Medulla oblongata (tissue), 1 donor: ENCODE measurements at regions not wholly inside any gene's neighbourhood (a gene's known extent, or its start where the extent isn't known, plus 50 kb on each side); places are given as distances from the start of the nearest gene placed in this dataset.
A peak's percentile ranks its signal among the peaks of the same experiment; 100 is the strongest.

Experiments used
- DNase-seq: peaks from one replicate; pipeline ENCODE4 v3.0.0-alpha.2; 2015; ENCODE audit errors: extremely low spot score

DNA sequence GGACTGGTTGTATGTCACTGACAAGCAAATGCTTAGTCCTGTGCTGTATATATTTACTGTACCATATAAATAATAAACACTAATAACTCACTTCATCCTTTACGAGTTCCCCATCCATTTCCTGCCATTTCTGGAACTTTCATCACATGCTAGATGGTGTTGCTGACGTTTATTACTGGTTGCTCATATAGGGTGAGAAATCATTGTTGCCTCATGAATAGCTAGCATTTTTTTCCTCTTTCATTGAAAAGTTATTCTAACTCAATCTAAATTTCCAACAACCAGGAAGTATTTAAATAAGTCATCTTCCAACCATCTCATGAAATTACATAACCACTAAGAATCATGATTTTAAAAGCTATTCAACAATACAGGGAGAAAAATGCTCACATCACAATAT, 88.6 kb upstream of the RCN1 start:
- DNase-seq: no peak

DNA sequence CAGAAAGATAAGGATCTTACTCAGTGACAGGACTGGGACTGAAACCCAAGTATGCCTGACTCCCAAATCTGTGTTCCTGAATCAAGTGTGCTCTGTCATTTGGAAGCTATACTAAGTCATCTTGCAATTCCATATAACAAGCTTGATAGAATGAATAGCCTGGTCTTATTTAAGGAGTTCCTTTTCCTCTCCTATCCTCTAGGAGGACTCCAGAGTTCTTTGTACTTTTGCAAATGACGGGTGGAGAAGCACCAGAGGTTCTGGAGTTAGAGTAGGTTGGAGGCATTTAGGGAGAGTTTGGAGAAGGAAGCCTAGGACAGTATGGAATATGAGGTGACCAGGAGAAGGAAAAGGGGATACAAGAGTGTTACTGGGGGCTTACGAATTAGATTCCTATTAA, 92.9 kb upstream of the RCN1 start:
- DNase-seq: no peak

- DNase-seq: peak; percentile 7
Observed at GRCh38 chr11:31996159-31996881, 94.6 kb upstream of the RCN1 start.

DNA sequence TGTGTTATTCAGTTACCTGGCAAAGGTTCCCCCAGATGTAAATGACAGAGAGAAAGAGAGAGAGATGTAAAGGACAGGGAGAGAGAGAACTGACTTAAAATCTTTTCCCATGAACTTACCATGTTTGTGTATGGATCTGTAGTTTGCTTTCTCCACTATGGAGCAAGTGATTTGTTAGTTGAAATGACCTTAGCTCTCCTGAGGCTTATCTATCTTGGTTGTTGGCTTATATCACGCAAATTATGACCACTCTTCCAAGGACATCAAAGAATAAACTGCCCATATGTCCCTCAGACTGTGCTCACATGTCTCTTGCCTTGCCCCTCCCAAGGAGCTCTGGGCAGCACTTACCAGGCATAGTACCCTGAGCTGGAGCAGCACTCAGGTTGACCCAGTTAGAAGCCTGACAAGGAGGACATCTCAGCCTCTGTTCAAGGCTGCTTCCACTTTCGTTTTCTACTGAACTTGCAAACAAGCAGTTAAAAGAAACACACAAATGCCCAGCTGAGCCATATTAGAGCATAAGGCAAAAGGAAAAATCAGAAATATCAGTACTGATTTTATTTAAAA, 95.3 kb upstream of the RCN1 start:
- DNase-seq: peak; percentile 46

GRCh38 chr11:31995032-31995431, 95.8 kb upstream of the RCN1 start:
- peak; percentile 9 for DNase-seq

DNA sequence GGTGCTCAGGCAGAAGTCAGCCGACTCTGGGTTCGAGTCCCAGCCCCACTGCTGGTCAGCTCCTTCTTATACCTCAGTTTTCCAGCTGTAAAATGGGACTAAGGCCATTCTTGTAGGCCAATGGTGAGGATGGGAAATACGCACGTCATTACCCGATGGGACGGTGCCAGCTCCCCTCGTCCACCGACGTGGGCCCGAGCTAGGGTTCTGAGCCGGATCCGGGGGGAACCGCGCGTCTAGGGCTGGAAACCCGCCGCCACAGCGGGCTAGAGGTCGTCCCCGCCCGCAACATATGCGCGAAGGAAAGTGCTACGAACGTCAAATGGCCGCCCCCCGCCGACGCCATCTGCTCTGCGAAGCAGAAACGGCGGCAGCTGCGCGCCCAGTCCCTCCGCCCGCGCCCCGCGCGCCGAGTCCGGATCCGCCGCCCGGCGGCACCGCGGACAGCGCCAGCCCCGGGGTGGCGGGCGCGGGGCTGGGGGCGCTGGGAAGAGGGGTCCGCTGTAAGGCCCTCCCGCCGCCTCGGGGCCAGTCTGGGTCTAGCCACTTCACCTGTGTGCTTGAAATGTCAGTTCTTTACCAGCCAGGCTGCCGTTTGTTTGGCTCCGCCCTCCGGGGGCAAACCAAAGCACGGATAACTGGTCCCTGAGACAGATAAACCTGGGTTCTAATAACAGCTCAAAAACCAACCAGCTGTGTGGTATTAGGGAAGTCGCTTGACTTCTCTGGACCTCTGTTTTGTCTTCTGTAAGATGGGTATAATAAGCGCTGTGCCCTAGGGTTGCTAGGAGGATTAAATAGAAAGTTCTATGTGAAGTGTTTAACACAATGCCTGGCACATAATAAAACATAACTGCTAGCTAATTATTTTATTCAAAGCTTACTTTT, 103.5 kb upstream of the RCN1 start:
- DNase-seq: no peak

- DNase-seq: peak; percentile 67
Observed at GRCh38 chr11:31986201-31986889, 104.5 kb upstream of the RCN1 start.

GRCh38 chr11:31981457-31981856, 109.4 kb upstream of the RCN1 start:
- DNase-seq: no peak

- no peak for DNase-seq
Observed at GRCh38 chr11:31977343-31977742, 113.5 kb upstream of the RCN1 start.

GRCh38 chr11:31974366-31975136, 116.3 kb upstream of the RCN1 start:
- no peak for DNase-seq

GRCh38 chr11:31973172-31973571, 117.7 kb upstream of the RCN1 start:
- no peak for DNase-seq

DNA sequence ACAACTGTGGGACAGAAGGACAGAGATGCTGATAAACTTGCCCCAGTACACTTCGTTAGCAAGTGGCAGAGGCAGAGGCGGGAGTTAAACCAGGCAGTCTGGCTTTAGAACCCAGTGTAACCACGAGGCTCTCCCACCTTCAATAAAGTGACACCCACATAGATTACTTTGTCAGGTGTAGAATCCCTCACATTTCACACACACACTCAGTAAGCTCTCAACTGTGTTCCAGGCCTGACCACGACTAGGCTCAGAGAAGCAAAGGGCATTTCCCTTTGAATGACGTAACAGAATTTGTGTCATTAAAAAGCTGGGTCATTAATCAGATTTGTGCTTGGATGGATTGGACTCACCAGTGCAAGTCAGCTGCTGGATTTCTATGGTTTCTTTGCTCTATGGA, 118.3 kb upstream of the RCN1 start:
- no peak for DNase-seq

DNA sequence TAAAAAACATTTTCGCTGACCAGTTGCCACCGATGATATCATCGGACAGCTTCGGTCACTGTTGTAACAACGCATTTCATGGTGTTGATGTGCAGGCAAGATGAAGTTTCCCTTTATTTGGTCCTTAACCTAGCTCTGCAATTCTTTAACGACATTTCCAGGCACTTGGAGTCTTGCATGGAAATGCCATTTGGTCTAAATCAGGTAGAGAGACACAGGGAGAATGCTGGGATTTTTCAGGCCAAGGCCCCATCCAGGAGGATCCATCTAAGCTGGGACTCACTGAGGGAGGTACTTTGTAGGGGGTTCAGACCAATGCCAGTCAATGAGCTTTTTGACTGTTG, 121.5 kb upstream of the RCN1 start:
- DNase-seq: no peak

GRCh38 chr11:31968461-31969358, 122.2 kb upstream of the RCN1 start:
- no peak for DNase-seq

- no peak for DNase-seq
Observed at GRCh38 chr11:31967404-31968130, 123.3 kb upstream of the RCN1 start.

- no peak for DNase-seq
Observed at GRCh38 chr11:31966846-31967245, 124.0 kb upstream of the RCN1 start.

DNA sequence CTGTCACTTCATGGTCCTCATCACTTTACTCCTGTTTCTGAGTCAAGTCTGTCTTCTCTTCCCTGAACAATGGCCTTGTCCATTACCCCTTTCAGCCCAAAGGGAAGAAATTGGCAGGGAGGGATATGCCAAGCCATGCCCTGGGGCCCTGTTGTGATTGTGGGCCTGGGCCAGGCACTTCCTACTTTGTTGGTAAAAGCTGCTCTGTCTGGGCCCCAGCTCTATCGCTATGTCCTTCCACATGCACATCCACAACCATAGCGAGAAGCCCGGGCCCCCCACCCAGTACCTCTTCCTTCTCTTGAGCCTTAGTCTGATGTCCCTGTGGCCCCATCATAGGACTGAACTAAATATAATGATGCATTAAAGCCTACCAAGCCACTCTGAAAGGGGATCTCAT, 126.7 kb upstream of the RCN1 start:
- DNase-seq: no peak

- DNase-seq: no peak
Observed at GRCh38 chr11:31960126-31960525, 130.7 kb upstream of the RCN1 start.

DNA sequence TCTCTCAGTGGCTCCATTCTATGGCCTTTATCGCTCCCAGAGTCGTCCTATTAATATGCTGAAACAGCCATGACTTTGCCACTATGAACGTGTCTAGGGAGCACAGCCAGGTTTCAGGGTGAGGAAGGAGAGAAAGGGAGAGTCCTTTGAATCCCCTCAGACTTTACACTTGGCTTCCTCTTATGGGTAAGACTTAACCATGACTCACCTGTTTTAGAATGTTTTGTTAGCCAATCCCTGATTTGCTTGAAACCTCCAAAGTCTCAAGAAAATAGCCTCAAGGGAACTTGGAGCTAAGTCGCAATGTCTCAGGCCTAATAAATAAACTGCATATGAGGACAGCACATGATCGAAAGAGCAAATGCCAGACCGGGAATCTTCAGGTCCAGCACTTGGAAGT, 131.2 kb upstream of the RCN1 start:
- DNase-seq: no peak
